ENCODE measurements at regions not wholly inside any gene's neighbourhood (a gene's known extent, or its start where the extent isn't known, plus 50 kb on each side); places are given as distances from the start of the nearest gene placed in this dataset.

GRCh38 chr4:71231129-71232055 lies 107.4 kb upstream of the SLC4A4 start:
- Histone ChIP-seq H3K4me2 (ENCODE audit: low read length) (no peak overlapping the region), H3K27me3 (ENCODE audit: insufficient read depth, low read depth, low read length) (no peaks in the 10 kb centered on the region), H2AFZ (ENCODE audit: low read depth, low read length) (no peak overlapping the region), H3K9me2 (ENCODE audit: insufficient read depth, low read length) (no peaks in the 10 kb centered on the region), H3K9ac (ENCODE audit: low read length) (no peak overlapping the region), H3K79me2 (replicated peaks; ENCODE audit: insufficient read depth, low read length) (no peaks in the 10 kb centered on the region), H3K9me3 (ENCODE audit: low read length) (no peaks in the 10 kb centered on the region), H3K27ac (ENCODE audit: low read length) (no peak overlapping the region), H4K20me1 (ENCODE audit: insufficient read depth) (no peaks in the 10 kb centered on the region), H3K36me3 (ENCODE audit: insufficient read depth, low read length) (no peaks in the 10 kb centered on the region), H3F3A (ENCODE audit: insufficient read depth, low read length, poor library complexity, severe bottlenecking) (peaks cover 3% of the 10 kb centered on the region), H3K4me3 (ENCODE audit: low read length) (no peak overlapping the region)
- TF ChIP-seq EP300 (conservative IDR thresholded peaks at IDR 0.05; ENCODE audit: poor library complexity, severe bottlenecking) (no peak), TAF1 (IDR thresholded peaks at IDR 0.05; ENCODE audit: low read depth) (no peak), SMC3 (conservative IDR thresholded peaks at IDR 0.05; ENCODE audit: poor library complexity) (no peak), REST (IDR thresholded peaks at IDR 0.05; ENCODE audit: borderline replicate concordance) (no peak), EZH2 (IDR thresholded peaks at IDR 0.05; ENCODE audit: borderline replicate concordance, insufficient read depth, low read length, poor library complexity, severe bottlenecking) (no peak), POLR2AphosphoS5 (IDR thresholded peaks at IDR 0.05) (no peak), MXI1 (conservative IDR thresholded peaks at IDR 0.05; ENCODE audit: poor library complexity, severe bottlenecking) (no peak), RAD21 (conservative IDR thresholded peaks at IDR 0.05) (no peak), CTCF (IDR thresholded peaks at IDR 0.05; ENCODE audit: poor library complexity, severe bottlenecking) (no peak)

DNA sequence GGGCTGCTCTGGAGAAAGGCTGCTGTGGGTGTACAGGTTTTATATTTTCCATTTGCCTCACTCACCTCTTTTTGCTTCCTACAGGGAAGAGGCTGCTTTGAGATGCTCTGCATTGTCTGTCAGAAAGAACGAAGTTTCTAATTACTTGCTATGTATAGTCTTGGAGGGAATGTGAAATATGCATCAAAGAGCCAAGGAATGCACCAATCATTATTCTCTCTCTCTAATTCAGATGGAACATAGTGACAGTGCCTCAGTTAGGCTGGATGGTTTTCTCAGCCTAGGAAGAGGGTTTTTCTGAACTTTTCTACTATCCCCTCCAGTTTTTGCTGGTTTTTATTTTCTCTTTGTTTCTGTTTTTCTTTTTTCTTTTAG lies 106.8 kb upstream of the SLC4A4 start:
- no peak overlapping the region for H3K9ac ChIP-seq (ENCODE audit: low read length)
- H3K27me3 ChIP-seq (ENCODE audit: insufficient read depth, low read depth, low read length) = no peaks in the 10 kb centered on the region
- peaks cover 3% of the 10 kb centered on the region for H3F3A ChIP-seq (ENCODE audit: insufficient read depth, low read length, poor library complexity, severe bottlenecking)
- H3K27ac ChIP-seq (ENCODE audit: low read length) = no peak overlapping the region
- H4K20me1 ChIP-seq (ENCODE audit: insufficient read depth) = no peaks in the 10 kb centered on the region
- no peaks in the 10 kb centered on the region for H3K79me2 ChIP-seq (replicated peaks; ENCODE audit: insufficient read depth, low read length)
- H3K36me3 ChIP-seq (ENCODE audit: insufficient read depth, low read length) = no peaks in the 10 kb centered on the region
- H3K4me3 ChIP-seq (ENCODE audit: low read length) = no peak overlapping the region
- TF ChIP-seq SMC3 (conservative IDR thresholded peaks at IDR 0.05; ENCODE audit: poor library complexity) (no peak), MXI1 (conservative IDR thresholded peaks at IDR 0.05; ENCODE audit: poor library complexity, severe bottlenecking) (no peak)
- no peak overlapping the region for H2AFZ ChIP-seq (ENCODE audit: low read depth, low read length)
- H3K9me2 ChIP-seq (ENCODE audit: insufficient read depth, low read length) = no peaks in the 10 kb centered on the region
- no peak overlapping the region for H3K4me2 ChIP-seq (ENCODE audit: low read length)
- no peaks in the 10 kb centered on the region for H3K9me3 ChIP-seq (ENCODE audit: low read length)

All from neural cell (in vitro differentiated cells).